ENCODE measurements at regions not wholly inside any gene's neighbourhood (a gene's known extent, or its start where the extent isn't known, plus 50 kb on each side); places are given as distances from the start of the nearest gene placed in this dataset.

GRCh38 chr10:35848412-35848811, 206.3 kb upstream of the FZD8 start:
- ATAC-seq: no peak

GRCh38 chr10:35844686-35845085, 202.6 kb upstream of the FZD8 start:
- DNase-seq: no peak
- Histone ChIP-seq H3K27me3 (no peaks in the 10 kb centered on the region), H3K36me3 (no peaks in the 10 kb centered on the region), H3K4me3 (no peak overlapping the region), H3K4me1 (peaks cover 0 to 33% (median 11%) of the 10 kb centered on the region in 9 donors), H3K9me3 (peaks cover 0 to 26% (median 18%) of the 10 kb centered on the region in 11 donors), H3K27ac (no peak overlapping the region)
- WGBS, 2 donors: 90 to 91% methylated on average over 5 of the region's 5 CpGs
- TF ChIP-seq CTCF (IDR thresholded peaks at IDR 0.05): no peak
- intact Hi-C loops (cut with DNase I): no loop called here
- ATAC-seq: no peak

More at GRCh38 chr10:35848412-35848811, 206.3 kb upstream of the FZD8 start:
- Histone ChIP-seq H3K4me1 (peaks cover 0 to 48% (median 11%) of the 10 kb centered on the region in 9 donors), H3K27me3 (no peaks in the 10 kb centered on the region), H3K4me3 (no peak overlapping the region), H3K27ac (no peak overlapping the region), H3K9me3 (no peaks in the 10 kb centered on the region), H3K36me3 (no peaks in the 10 kb centered on the region)
- intact Hi-C loops (cut with DNase I): no loop called here
- 62 to 75% methylated on average over 5 of the region's 5 CpGs for WGBS, 2 donors
- DNase-seq: no peak
- TF ChIP-seq CTCF (IDR thresholded peaks at IDR 0.05): no peak

- Histone ChIP-seq H3K27ac (no peak overlapping the region), H3K4me1 (peaks cover 0 to 24% (median 11%) of the 10 kb centered on the region in 9 donors), H3K4me3 (no peak overlapping the region), H3K9me3 (peaks cover 0 to 30% (median 18%) of the 10 kb centered on the region in 11 donors), H3K27me3 (no peaks in the 10 kb centered on the region), H3K36me3 (no peaks in the 10 kb centered on the region)
- intact Hi-C loops (cut with DNase I): no loop called here
- peak; percentile 60 to 97 (median 88) for ATAC-seq
- no peak for TF ChIP-seq CTCF (IDR thresholded peaks at IDR 0.05)
- whole genome bisulfite sequencing, 2 donors: 10 to 13% methylated on average over 13 of the region's 13 CpGs
- DNase-seq: peak in 1 of 2 donors; percentile 55
Observed at GRCh38 chr10:35843524-35844181, 201.6 kb upstream of the FZD8 start.

- no peak for TF ChIP-seq CTCF (IDR thresholded peaks at IDR 0.05)
- intact Hi-C loops (cut with DNase I): no loop called here
- no peaks in the 10 kb centered on the region for H3K36me3 ChIP-seq
- no peak for ATAC-seq
- H3K9me3 ChIP-seq: peaks cover 0 to 30% (median 18%) of the 10 kb centered on the region in 11 donors
- no peaks in the 10 kb centered on the region for H3K27me3 ChIP-seq
- H3K4me3 ChIP-seq: no peak overlapping the region
- 81 to 98% methylated on average over 2 of the region's 2 CpGs for WGBS, 2 donors
- no peak overlapping the region for H3K27ac ChIP-seq
- DNase-seq: no peak
- H3K4me1 ChIP-seq: no peaks in the 10 kb centered on the region
Observed at GRCh38 chr10:35838054-35838453, 196.0 kb upstream of the FZD8 start.

All from heart right ventricle (tissue), 16 donors.